GM12874 (cell line): ENCODE measurements at regions not wholly inside any gene's neighbourhood (a gene's known extent, or its start where the extent isn't known, plus 50 kb on each side); places are given as distances from the start of the nearest gene placed in this dataset.

ENCODE experiments used
- TF ChIP-seq, protein P1 (sequence below): IDR thresholded peaks from 2 replicates; pipeline ENCODE4 v1.5.1; 2011; ENCODE audit warnings: low read depth, mild to moderate bottlenecking, control low read depth, low read length, moderate library complexity; ENCODE audit not compliant: insufficient read depth

DNA sequence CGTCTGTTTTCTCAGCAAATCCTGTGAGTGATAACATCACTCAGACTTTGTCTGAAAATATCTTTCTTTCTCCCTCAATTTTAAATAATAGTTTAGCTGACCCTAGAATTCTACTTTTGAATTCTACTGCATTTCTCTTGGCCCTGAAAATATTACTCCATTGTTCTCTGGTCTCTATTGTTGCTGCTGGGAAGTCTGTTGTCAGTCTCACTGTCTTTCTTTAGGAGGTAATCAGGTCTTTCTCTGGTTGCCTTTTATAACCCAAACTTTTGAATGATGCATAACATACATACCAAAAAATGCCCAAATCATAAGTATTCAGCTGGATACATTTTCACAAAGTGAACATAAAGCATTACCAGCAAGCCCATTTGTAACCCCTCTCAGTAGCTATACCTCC lies 100.0 kb downstream of the MATN1 start:
- TF ChIP-seq, protein P1, sequence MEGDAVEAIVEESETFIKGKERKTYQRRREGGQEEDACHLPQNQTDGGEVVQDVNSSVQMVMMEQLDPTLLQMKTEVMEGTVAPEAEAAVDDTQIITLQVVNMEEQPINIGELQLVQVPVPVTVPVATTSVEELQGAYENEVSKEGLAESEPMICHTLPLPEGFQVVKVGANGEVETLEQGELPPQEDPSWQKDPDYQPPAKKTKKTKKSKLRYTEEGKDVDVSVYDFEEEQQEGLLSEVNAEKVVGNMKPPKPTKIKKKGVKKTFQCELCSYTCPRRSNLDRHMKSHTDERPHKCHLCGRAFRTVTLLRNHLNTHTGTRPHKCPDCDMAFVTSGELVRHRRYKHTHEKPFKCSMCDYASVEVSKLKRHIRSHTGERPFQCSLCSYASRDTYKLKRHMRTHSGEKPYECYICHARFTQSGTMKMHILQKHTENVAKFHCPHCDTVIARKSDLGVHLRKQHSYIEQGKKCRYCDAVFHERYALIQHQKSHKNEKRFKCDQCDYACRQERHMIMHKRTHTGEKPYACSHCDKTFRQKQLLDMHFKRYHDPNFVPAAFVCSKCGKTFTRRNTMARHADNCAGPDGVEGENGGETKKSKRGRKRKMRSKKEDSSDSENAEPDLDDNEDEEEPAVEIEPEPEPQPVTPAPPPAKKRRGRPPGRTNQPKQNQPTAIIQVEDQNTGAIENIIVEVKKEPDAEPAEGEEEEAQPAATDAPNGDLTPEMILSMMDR = no peak

DNA sequence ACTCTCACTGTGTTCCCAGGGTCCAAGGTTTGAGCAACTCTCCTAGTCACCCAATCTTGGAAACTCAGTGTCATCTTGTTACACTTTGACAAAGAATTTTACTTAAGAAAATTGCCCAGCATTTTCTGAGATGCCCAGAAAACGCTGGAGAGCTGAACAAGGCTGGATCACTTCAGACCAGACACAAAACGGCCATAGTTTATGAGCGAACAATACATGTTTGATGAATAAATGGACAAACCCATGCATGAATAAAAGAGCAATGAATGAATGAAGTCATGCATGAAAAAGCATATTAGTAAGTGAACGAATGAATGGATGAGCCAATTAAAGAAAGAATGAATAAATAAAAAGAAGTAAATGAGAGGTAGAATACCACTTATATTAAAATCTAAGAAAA lies 103.8 kb downstream of the MATN1 start:
- TF ChIP-seq, protein P1 = no peak

DNA sequence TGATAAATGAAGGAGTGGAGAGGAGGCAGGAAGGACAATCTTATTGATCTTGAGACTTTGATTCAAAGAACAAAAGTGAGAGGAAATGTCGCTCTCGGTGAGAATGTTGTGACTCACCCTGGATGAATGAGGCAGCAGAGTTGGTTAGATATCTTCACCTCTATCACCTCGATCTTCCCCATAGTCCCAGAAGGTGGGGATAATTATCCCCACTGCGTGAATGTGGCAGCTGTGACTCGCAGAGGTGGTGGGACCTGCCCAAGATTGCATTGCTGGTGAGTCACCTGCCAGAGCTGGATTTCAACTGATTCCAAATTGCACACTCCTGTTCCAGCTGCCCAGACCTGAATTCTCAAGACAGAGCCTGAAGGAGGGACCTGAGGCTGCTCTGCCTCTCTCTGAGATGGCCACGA lies 105.0 kb downstream of the MATN1 start:
- TF ChIP-seq, protein P1 = no peak

- TF ChIP-seq, protein P1 = no peak
These were observed 106.6 kb downstream of the MATN1 start for GRCh38 chr1:30616759-30617158.

- TF ChIP-seq, protein P1 = no peak
These were observed 107.4 kb downstream of the MATN1 start for GRCh38 chr1:30615816-30616590.

GRCh38 chr1:30615076-30615795 lies 108.1 kb downstream of the MATN1 start:
- TF ChIP-seq, protein P1 = no peak

DNA sequence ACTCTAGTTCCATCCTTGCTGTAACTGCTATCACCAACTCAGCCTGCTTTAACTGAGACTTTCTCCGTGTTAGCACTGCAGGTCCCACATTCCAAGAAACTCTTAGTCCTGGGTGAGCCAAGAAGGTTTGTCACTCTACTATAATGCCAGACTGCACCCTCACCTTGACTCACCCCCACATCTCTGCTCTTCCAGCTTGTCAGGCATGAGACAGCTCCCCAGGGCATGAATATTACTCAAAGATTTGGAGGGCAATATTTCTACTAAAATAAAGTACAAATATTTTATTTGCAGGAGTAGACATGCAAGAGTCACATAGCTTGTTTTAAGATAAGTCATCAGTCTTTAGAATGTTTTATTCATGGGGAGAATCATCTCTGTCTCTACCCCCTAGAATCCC lies 110.2 kb downstream of the MATN1 start:
- TF ChIP-seq, protein P1 = no peak
